ENCODE measurements at regions not wholly inside any gene's neighbourhood (a gene's known extent, or its start where the extent isn't known, plus 50 kb on each side); places are given as distances from the start of the nearest gene placed in this dataset.

- no peak overlapping the region for H3K4me3 ChIP-seq (ENCODE audit: low read depth, low read length)
- DNase-seq (ENCODE audit: low read depth), result no peak
- no peak for TF ChIP-seq CTCF (conservative IDR thresholded peaks at IDR 0.05; ENCODE audit: low read depth, low read length)
Observed at GRCh38 chr7:25436413-25436812, 208.1 kb upstream of the NPVF start.

GRCh38 chr7:25437308-25437707 lies 209.0 kb upstream of the NPVF start:
- DNase-seq (ENCODE audit: low read depth), result no peak
- no peak for TF ChIP-seq CTCF (conservative IDR thresholded peaks at IDR 0.05; ENCODE audit: low read depth, low read length)
- no peak overlapping the region for H3K4me3 ChIP-seq (ENCODE audit: low read depth, low read length)

GRCh38 chr7:25444991-25445390 lies 216.7 kb upstream of the NPVF start:
- no peak for DNase-seq (ENCODE audit: low read depth)
- no peak for TF ChIP-seq CTCF (conservative IDR thresholded peaks at IDR 0.05; ENCODE audit: low read depth, low read length)
- H3K4me3 ChIP-seq (ENCODE audit: low read depth, low read length), result no peak overlapping the region

- DNase-seq (ENCODE audit: low read depth), result no peak
- TF ChIP-seq CTCF (conservative IDR thresholded peaks at IDR 0.05; ENCODE audit: low read depth, low read length), result no peak
- no peak overlapping the region for H3K4me3 ChIP-seq (ENCODE audit: low read depth, low read length)
Observed at GRCh38 chr7:25448301-25448700, 220.0 kb upstream of the NPVF start.

- no peak for TF ChIP-seq CTCF (conservative IDR thresholded peaks at IDR 0.05; ENCODE audit: low read depth, low read length)
- H3K4me3 ChIP-seq (ENCODE audit: low read depth, low read length), result no peak overlapping the region
- DNase-seq (ENCODE audit: low read depth), result no peak
Observed at GRCh38 chr7:25454020-25454419, 225.7 kb upstream of the NPVF start.

- no peak overlapping the region for H3K4me3 ChIP-seq (ENCODE audit: low read depth, low read length)
- TF ChIP-seq CTCF (conservative IDR thresholded peaks at IDR 0.05; ENCODE audit: low read depth, low read length), result no peak
- peak; percentile 3 for DNase-seq (ENCODE audit: low read depth)
Observed at GRCh38 chr7:25454562-25455041, 226.3 kb upstream of the NPVF start.

GRCh38 chr7:25455683-25456251 lies 227.5 kb upstream of the NPVF start:
- TF ChIP-seq CTCF (conservative IDR thresholded peaks at IDR 0.05; ENCODE audit: low read depth, low read length), result no peak
- no peak for DNase-seq (ENCODE audit: low read depth)
- H3K4me3 ChIP-seq (ENCODE audit: low read depth, low read length), result no peak overlapping the region

Data from choroid plexus epithelial cell (primary cell).